ENCODE measurements at regions not wholly inside any gene's neighbourhood (a gene's known extent, or its start where the extent isn't known, plus 50 kb on each side); places are given as distances from the start of the nearest gene placed in this dataset.

DNA sequence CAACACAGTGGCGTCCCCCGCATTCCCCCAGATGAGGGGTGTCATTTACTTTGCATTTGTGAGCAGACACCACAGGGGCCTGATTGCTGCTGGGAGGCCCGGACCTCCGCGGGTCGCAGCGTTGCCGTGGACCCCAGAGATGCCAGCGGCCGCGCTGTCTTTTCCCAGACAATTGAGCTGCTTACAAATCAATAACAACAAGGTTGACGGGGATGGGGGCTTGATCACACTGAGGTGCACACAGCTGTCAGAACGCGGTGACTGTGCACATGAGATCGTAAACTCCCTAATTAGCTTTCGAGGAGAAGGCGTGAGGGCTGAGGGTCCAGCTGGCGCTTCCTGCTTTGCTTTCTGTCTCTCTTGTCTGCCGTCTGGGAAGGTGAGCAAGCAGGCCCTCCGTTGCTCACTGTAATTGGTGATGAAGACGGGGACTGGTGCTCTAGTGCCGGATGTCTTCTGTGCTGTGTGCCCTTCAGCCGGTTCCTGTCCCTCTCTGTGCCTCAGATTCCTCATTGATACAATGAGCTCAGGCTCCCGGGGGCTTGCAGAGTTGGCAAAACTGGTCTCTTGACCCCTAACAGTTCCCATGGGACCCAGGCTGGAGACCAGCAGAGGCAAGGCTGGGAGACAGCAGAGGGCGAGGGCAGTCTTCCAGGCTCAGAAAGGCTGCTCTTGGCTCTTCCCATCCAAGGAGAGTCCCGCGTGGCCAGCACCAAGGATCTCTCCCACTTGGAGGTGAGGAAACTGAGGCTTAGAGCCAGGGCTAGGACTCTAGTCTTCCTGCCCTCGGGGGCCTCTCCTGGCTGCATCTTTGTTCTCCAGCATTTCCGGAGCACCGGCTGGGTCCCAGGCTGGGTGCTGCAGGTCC lies 126.0 kb upstream of the PMEPA1 start:
- no peak overlapping the region for H3K27ac ChIP-seq
- H3K9me3 ChIP-seq, result no peaks in the 10 kb centered on the region
- TF ChIP-seq, protein P1, sequence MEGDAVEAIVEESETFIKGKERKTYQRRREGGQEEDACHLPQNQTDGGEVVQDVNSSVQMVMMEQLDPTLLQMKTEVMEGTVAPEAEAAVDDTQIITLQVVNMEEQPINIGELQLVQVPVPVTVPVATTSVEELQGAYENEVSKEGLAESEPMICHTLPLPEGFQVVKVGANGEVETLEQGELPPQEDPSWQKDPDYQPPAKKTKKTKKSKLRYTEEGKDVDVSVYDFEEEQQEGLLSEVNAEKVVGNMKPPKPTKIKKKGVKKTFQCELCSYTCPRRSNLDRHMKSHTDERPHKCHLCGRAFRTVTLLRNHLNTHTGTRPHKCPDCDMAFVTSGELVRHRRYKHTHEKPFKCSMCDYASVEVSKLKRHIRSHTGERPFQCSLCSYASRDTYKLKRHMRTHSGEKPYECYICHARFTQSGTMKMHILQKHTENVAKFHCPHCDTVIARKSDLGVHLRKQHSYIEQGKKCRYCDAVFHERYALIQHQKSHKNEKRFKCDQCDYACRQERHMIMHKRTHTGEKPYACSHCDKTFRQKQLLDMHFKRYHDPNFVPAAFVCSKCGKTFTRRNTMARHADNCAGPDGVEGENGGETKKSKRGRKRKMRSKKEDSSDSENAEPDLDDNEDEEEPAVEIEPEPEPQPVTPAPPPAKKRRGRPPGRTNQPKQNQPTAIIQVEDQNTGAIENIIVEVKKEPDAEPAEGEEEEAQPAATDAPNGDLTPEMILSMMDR (IDR thresholded peaks at IDR 0.05), result no peak
- TF ChIP-seq POLR2A (IDR thresholded peaks at IDR 0.05) (no peak), EP300 (IDR thresholded peaks at IDR 0.05) (no peak)
- no peaks in the 10 kb centered on the region for H3K36me3 ChIP-seq
- no peak overlapping the region for H3K4me3 ChIP-seq
- WGBS, 2 donors, result 73 to 78% methylated on average over 30 of the region's 30 CpGs
- no peaks in the 10 kb centered on the region for H3K27me3 ChIP-seq
- no peaks in the 10 kb centered on the region for H3K4me1 ChIP-seq
- DNase-seq (ENCODE audit: low spot score in 2 of 2), result no peak

DNA sequence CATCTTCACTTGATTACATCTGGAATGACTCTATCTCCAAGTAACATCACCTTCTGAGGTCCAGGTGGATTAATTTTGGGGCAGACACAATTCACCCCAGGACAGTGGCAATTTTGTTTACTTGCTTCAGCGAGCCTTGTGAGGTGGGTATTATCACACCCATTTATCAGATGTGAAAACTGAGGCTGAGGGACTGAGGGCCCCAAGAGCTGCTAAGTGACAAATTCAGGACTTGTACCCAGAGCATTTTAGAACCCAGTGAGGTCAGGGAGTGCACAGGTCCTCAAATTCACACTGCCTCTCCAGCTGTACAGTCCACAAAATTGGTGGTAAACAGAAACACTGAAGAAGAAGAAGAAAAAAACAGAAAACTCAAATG lies 125.2 kb upstream of the PMEPA1 start:
- no peaks in the 10 kb centered on the region for H3K4me1 ChIP-seq
- H3K36me3 ChIP-seq, result no peaks in the 10 kb centered on the region
- no peaks in the 10 kb centered on the region for H3K9me3 ChIP-seq
- no peak for TF ChIP-seq POLR2A (IDR thresholded peaks at IDR 0.05)
- TF ChIP-seq, protein P1 (IDR thresholded peaks at IDR 0.05), result no peak
- no peak for TF ChIP-seq EP300 (IDR thresholded peaks at IDR 0.05)
- H3K4me3 ChIP-seq, result no peak overlapping the region
- 89 to 93% methylated on average over 1 of the region's 1 CpG for WGBS, 2 donors
- no peaks in the 10 kb centered on the region for H3K27me3 ChIP-seq
- no peak overlapping the region for H3K27ac ChIP-seq
- DNase-seq (ENCODE audit: low spot score in 2 of 2), result no peak

DNA sequence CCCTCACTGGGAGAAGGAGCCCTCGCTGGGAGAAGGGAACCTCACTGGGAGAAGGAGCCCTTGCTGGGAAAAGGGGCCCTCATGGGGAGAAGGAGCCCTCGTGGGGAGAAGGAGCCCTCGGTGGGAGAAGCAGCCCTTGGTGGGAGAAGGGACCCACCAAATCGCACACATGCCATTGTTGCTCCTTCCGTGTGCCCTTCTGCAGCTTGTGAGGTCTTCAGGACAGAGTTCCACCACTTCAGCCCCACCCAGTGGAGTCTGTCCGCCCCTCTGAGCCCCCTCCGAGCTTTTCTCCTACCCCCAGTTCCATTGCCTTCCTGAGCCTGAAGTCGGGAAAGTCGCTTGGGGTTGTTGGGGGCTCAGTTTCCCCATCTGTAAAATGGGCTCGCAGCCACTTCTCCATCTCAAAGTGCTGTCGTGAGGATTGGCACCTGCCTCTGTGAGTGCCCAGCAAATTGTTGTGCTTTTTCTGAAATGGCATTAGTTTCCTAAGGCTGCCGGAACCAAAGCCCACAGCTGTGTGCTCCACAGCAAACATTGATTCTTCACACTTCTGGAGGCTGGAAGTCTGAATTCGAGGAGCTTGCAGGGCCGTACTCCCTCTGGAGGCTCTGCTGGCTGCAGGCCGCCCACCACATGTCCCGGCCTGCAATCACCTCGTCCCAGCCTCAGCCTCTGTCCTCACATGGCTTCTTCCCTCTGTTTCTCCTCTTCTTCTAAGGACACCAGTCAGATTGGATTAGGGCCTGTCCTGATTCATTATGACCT lies 124.7 kb upstream of the PMEPA1 start:
- WGBS, 2 donors, result 81 to 85% methylated on average over 17 of the region's 17 CpGs
- H3K4me3 ChIP-seq, result no peak overlapping the region
- no peaks in the 10 kb centered on the region for H3K9me3 ChIP-seq
- H3K36me3 ChIP-seq, result no peaks in the 10 kb centered on the region
- no peak for TF ChIP-seq POLR2A (IDR thresholded peaks at IDR 0.05)
- TF ChIP-seq EP300 (IDR thresholded peaks at IDR 0.05), result no peak
- TF ChIP-seq, protein P1 (IDR thresholded peaks at IDR 0.05), result no peak
- no peak overlapping the region for H3K27ac ChIP-seq
- no peaks in the 10 kb centered on the region for H3K27me3 ChIP-seq
- no peak for DNase-seq (ENCODE audit: low spot score in 2 of 2)
- H3K4me1 ChIP-seq, result no peaks in the 10 kb centered on the region

DNA sequence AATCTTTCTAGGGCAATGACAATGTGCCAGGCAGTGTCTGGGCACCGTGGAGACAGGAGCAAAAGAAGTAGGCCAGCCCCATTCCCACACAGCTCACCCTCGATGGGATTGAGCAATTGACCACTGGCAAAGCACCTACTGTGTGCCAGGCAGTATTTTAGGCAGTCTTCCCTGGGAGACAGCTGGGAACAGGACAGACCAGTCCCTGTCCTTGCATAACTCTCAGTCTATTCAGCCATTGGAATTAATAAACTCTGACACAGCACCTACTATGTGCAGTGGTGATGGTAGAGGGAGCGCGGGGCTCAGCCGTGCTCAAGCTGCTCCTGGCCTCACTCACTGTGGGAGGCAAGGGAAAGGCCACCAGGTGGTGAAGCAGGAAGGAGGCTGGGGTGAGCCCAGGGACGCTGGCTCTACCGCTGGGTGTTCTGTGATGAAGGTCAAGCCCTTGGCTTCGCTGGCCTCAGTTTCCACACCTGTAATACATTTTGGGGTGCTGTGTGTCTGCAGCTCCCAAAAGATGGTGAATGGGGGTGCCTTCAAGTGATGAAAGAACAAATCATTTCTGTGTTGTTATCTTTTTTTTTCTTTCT lies 122.3 kb upstream of the PMEPA1 start:
- Histone ChIP-seq H3K27me3 (no peaks in the 10 kb centered on the region), H3K4me1 (no peaks in the 10 kb centered on the region), H3K4me3 (no peak overlapping the region), H3K27ac (no peak overlapping the region), H3K9me3 (no peaks in the 10 kb centered on the region), H3K36me3 (no peaks in the 10 kb centered on the region)
- TF ChIP-seq, protein P1 (IDR thresholded peaks at IDR 0.05), result no peak
- TF ChIP-seq POLR2A (IDR thresholded peaks at IDR 0.05), result no peak
- no peak for TF ChIP-seq EP300 (IDR thresholded peaks at IDR 0.05)
- DNase-seq (ENCODE audit: low spot score in 2 of 2), result no peak
- 83 to 86% methylated on average over 8 of the region's 8 CpGs for WGBS, 2 donors

Measured in tibial nerve (tissue), 4 donors.